ENCODE measurements at regions not wholly inside any gene's neighbourhood (a gene's known extent, or its start where the extent isn't known, plus 50 kb on each side); places are given as distances from the start of the nearest gene placed in this dataset.
"Not testable (repeated sequence)": the region's sequence is repeated elsewhere in the genome, so short reads cannot be mapped to it uniquely, and the experiment has no call there.

- no peak overlapping the region for H3K4me3 ChIP-seq (ENCODE audit: low read depth, low read length)
- no peak for TF ChIP-seq CTCF (IDR thresholded peaks at IDR 0.05; ENCODE audit: borderline replicate concordance, insufficient read depth, low read depth, low read length)
These were observed 204.1 kb downstream of the MATN1 start for GRCh38 chr1:30519201-30519763.

- no peak for TF ChIP-seq CTCF (IDR thresholded peaks at IDR 0.05; ENCODE audit: borderline replicate concordance, insufficient read depth, low read depth, low read length)
- H3K4me3 ChIP-seq (ENCODE audit: low read depth, low read length): no peak overlapping the region
These were observed 204.7 kb downstream of the MATN1 start for GRCh38 chr1:30518696-30519095.

- no peak for TF ChIP-seq CTCF (IDR thresholded peaks at IDR 0.05; ENCODE audit: borderline replicate concordance, insufficient read depth, low read depth, low read length)
- no peak overlapping the region for H3K4me3 ChIP-seq (ENCODE audit: low read depth, low read length)
These were observed 205.2 kb downstream of the MATN1 start for GRCh38 chr1:30518186-30518585.

GRCh38 chr1:30517666-30518065 is 205.7 kb downstream of the MATN1 start:
- H3K4me3 ChIP-seq (ENCODE audit: low read depth, low read length): not testable (repeated sequence)

GRCh38 chr1:30517241-30517640 is 206.1 kb downstream of the MATN1 start:
- H3K4me3 ChIP-seq (ENCODE audit: low read depth, low read length): not testable (repeated sequence)

- no peak for TF ChIP-seq CTCF (IDR thresholded peaks at IDR 0.05; ENCODE audit: borderline replicate concordance, insufficient read depth, low read depth, low read length)
- H3K4me3 ChIP-seq (ENCODE audit: low read depth, low read length): no peak overlapping the region
These were observed 206.9 kb downstream of the MATN1 start for GRCh38 chr1:30516485-30516858.

- TF ChIP-seq CTCF (IDR thresholded peaks at IDR 0.05; ENCODE audit: borderline replicate concordance, insufficient read depth, low read depth, low read length): no peak
- H3K4me3 ChIP-seq (ENCODE audit: low read depth, low read length): no peak overlapping the region
These were observed 207.5 kb downstream of the MATN1 start for GRCh38 chr1:30515755-30516484.

GRCh38 chr1:30514945-30515344 is 208.4 kb downstream of the MATN1 start:
- no peak overlapping the region for H3K4me3 ChIP-seq (ENCODE audit: low read depth, low read length)
- no peak for TF ChIP-seq CTCF (IDR thresholded peaks at IDR 0.05; ENCODE audit: borderline replicate concordance, insufficient read depth, low read depth, low read length)

Measured in GM12875 (cell line).